MCF 10A (cell line): ENCODE measurements at regions not wholly inside any gene's neighbourhood (a gene's known extent, or its start where the extent isn't known, plus 50 kb on each side); places are given as distances from the start of the nearest gene placed in this dataset.

Experiments
- BruUV-seq: library from RNA; stranded (reverse); fragments of 400-500 nt; replicated peaks from 2 replicates; lab custom pipeline; 2021; lab: Mats Ljungman, UMichigan
- CTCF ChIA-PET: fragments of 300-600 bp; sonication (Branson Sonifier 250); formaldehyde crosslinking; extraction: SDS; loops from one replicate; lab custom pipeline; 2021; ENCODE audit warnings: antibody characterized with exemption, inconsistent platforms; lab: Yijun Ruan, JAX
- POLR2A ChIA-PET: fragments of 300-600, 350-650 bp; sonication (Branson Sonifier 250); formaldehyde crosslinking; extraction: SDS; loops from one replicate; lab custom pipeline; 2020; ENCODE audit warnings: antibody characterized with exemption, inconsistent platforms; lab: Yijun Ruan, JAX
- DNase-seq: peaks from one replicate; pipeline ENCODE4 v3.0.0-alpha.2; 2018; ENCODE audit not compliant: unreplicated experiment
- H3K27ac Mint-ChIP-seq: one replicate; pipeline ENCODE4 v1.8.0; 2022; ENCODE audit warnings: mild to moderate bottlenecking, low read depth, mixed read lengths; ENCODE audit not compliant: unreplicated experiment
- H3K27me3 Mint-ChIP-seq: one replicate; pipeline ENCODE4 v1.8.0; 2022; ENCODE audit warnings: mixed read lengths; ENCODE audit not compliant: insufficient read depth, unreplicated experiment
- H3K36me3 Mint-ChIP-seq: one replicate; pipeline ENCODE4 v1.8.0; 2022; ENCODE audit warnings: mild to moderate bottlenecking, moderate library complexity, mixed read lengths; ENCODE audit not compliant: insufficient read depth, unreplicated experiment
- H3K4me1 Mint-ChIP-seq: one replicate; pipeline ENCODE4 v1.8.0; 2022; ENCODE audit warnings: mixed read lengths; ENCODE audit not compliant: insufficient read depth, unreplicated experiment
- H3K4me3 Mint-ChIP-seq: one replicate; pipeline ENCODE4 v1.8.0; 2022; ENCODE audit warnings: mild to moderate bottlenecking, moderate library complexity, mixed read lengths; ENCODE audit not compliant: unreplicated experiment
- H3K9me3 Mint-ChIP-seq: one replicate; pipeline ENCODE4 v1.8.0; 2022; ENCODE audit warnings: mixed read lengths; ENCODE audit not compliant: unreplicated experiment
- CTCF ChIP-seq: fragments of 200-600 bp; IDR thresholded peaks from one replicate; pipeline ENCODE4 v1.8.0; 2022; ENCODE audit warnings: antibody characterized with exemption, mild to moderate bottlenecking; ENCODE audit not compliant: unreplicated experiment
- intact Hi-C: fragments of 100-400 bp; cut with micrococcal nuclease; formaldehyde crosslinking; loops from 2 replicates; pipeline ENCODE4 v1.14.1; 2022

DNA sequence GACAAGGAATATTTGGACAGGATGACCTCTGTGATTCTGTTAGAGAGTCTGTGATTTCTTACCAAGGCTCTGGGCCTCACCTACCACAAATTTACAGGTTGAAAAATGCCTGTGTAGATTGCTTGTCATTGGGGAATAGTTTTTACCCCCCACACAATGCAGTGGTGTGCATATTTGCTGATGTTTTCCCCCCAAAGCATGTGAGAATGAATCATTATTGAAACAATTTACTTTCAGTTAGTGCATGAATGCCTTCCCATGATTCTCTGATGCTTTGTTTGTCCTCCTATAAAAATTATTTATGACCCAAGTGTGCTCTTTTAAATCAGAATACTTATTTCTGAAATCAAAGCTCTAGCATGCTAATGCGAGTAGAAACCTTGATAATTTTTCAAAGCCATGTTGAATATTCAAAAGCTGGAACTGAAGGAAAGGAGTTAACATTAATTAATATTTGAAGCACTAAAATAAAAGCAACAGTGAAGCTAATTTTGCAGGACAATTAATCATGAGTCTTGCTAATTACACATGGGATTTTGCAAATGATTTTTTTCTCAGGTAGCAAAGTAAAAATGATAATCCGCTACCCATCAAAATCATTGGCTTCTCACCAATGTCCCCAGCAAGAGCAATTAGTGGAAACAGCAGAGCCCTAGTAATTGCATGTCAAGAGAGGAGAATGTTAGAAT lies 361.2 kb upstream of the HNRNPA3 start:
- H3K27me3 Mint-ChIP-seq = peaks cover 29% of the 10 kb centered on the region
- no TSS peak for BruUV-seq
- no peaks in the 10 kb centered on the region for H3K36me3 Mint-ChIP-seq
- no peak for DNase-seq
- H3K4me3 Mint-ChIP-seq = no peak overlapping the region
- H3K9me3 Mint-ChIP-seq = no peaks in the 10 kb centered on the region
- intact Hi-C loops = no loop called here
- CTCF ChIA-PET = no interaction called here
- no peak overlapping the region for H3K27ac Mint-ChIP-seq
- POLR2A ChIA-PET = interaction anchor here (1.1 kb wide), 1 partner anchor 9 kb away, joined by 4 read pairs; no protein-coding TSS in a partner anchor
- H3K4me1 Mint-ChIP-seq = no peaks in the 10 kb centered on the region
- no peak for TF ChIP-seq CTCF

DNA sequence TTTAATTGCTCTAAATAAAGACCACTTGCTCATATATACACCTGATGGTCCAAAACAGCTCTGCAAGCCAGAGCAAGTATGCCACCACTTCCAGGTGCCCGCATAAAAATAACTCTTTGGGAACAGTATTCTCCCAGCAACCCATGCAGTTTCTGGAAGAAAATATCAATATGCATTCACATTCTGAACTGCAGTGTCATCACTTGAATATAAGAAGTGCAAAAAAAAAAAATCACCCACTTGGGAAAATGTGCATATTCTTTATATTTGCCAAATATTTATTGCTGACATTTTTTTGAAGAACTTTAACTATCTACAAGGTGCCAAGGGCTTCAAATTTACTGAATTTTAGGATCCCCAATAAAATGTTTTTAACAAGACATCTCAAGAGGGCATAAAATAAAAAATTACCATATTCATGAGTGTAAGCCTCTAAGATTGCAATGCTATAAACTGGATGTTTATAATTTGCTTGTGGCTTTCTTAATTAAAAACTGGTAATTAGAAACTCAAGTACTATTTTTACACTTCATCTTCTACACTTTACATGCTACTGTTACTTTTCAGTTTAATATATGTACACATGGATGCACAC lies 360.6 kb upstream of the HNRNPA3 start:
- no TSS peak for BruUV-seq
- no peaks in the 10 kb centered on the region for H3K4me1 Mint-ChIP-seq
- no peaks in the 10 kb centered on the region for H3K9me3 Mint-ChIP-seq
- intact Hi-C loops = no loop called here
- H3K27ac Mint-ChIP-seq = no peak overlapping the region
- DNase-seq = no peak
- H3K4me3 Mint-ChIP-seq = no peak overlapping the region
- POLR2A ChIA-PET = no interaction called here
- H3K36me3 Mint-ChIP-seq = no peaks in the 10 kb centered on the region
- peaks cover 30% of the 10 kb centered on the region for H3K27me3 Mint-ChIP-seq
- no peak for TF ChIP-seq CTCF
- CTCF ChIA-PET = interaction anchor here (0.6 kb wide), 1 partner anchor 198 kb away, joined by 5 read pairs; no protein-coding TSS in a partner anchor

GRCh38 chr2:176852667-176853066 lies 359.9 kb upstream of the HNRNPA3 start:
- no peaks in the 10 kb centered on the region for H3K36me3 Mint-ChIP-seq
- BruUV-seq = no TSS peak
- H3K9me3 Mint-ChIP-seq = no peaks in the 10 kb centered on the region
- POLR2A ChIA-PET = interaction anchor here (0.7 to 0.8 kb wide), 2 partner anchors 275 to 296 kb away, joined by 3 read pairs; no protein-coding TSS in a partner anchor
- no peak overlapping the region for H3K4me3 Mint-ChIP-seq
- H3K27ac Mint-ChIP-seq = no peak overlapping the region
- intact Hi-C loops = no loop called here
- DNase-seq = no peak
- peaks cover 37% of the 10 kb centered on the region for H3K27me3 Mint-ChIP-seq
- H3K4me1 Mint-ChIP-seq = no peaks in the 10 kb centered on the region
- CTCF ChIA-PET = interaction anchor here (0.6 kb wide), 1 partner anchor 197 kb away, joined by 5 read pairs; no protein-coding TSS in a partner anchor
- TF ChIP-seq CTCF = no peak

DNA sequence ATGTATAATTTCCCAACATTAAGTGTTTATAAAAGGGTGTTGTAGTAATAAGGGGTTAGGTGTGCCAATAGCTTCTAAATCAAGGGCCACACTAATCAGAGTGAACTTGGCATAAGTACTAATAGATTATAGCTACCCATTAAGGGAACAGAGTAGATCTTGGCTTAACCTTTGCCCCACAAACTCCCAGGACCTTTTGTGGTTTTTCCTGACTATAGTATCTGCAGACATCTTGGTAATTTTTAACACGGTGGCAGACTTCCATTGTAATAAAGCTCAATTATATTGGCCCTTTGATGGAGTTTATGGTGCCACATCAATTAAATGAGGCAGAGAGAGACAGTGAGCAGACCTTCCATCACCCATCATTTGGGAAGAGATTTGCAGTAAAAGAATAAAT lies 358.5 kb upstream of the HNRNPA3 start:
- H3K4me1 Mint-ChIP-seq = no peaks in the 10 kb centered on the region
- no peak overlapping the region for H3K27ac Mint-ChIP-seq
- DNase-seq = no peak

More for the DNA sequence above, 358.5 kb upstream of the HNRNPA3 start:
- TF ChIP-seq CTCF = no peak
- intact Hi-C loops = no loop called here
- H3K4me3 Mint-ChIP-seq = no peak overlapping the region
- no peaks in the 10 kb centered on the region for H3K36me3 Mint-ChIP-seq
- BruUV-seq = no TSS peak
- CTCF ChIA-PET = interaction anchor here (0.8 to 1.0 kb wide), 2 partner anchors 8 to 126 kb away, joined by 3 to 5 read pairs; no protein-coding TSS in a partner anchor
- peaks cover 47% of the 10 kb centered on the region for H3K27me3 Mint-ChIP-seq
- POLR2A ChIA-PET = interaction anchor here (1.1 to 1.6 kb wide), 2 partner anchors 9 to 53 kb away, joined by 3 read pairs; no protein-coding TSS in a partner anchor
- H3K9me3 Mint-ChIP-seq = no peaks in the 10 kb centered on the region
